HepG2 (cell line): ENCODE measurements at regions not wholly inside any gene's neighbourhood (a gene's known extent, or its start where the extent isn't known, plus 50 kb on each side); places are given as distances from the start of the nearest gene placed in this dataset.

Source experiments
- ATF1 ChIP-seq: IDR thresholded peaks from 2 replicates; pipeline ENCODE4 v1.6.1; 2016; ENCODE audit warnings: mild to moderate bottlenecking, control low read depth
- GLMP ChIP-seq: sonication (generic); formaldehyde crosslinking; IDR thresholded peaks from 2 replicates; pipeline ENCODE4 v1.9.0; 2021; ENCODE audit warnings: missing genetic modification reagents, mild to moderate bottlenecking, borderline replicate concordance
- GMEB2 ChIP-seq: IDR thresholded peaks from 2 replicates; pipeline ENCODE4 v1.6.1; 2016; ENCODE audit warnings: missing biosample characterization, missing genetic modification reagents, low read depth
- HBP1 ChIP-seq: IDR thresholded peaks from 2 replicates; pipeline ENCODE4 v1.6.1; 2016; ENCODE audit warnings: low read depth, control low read depth
- HOXA7 ChIP-seq: sonication (generic); formaldehyde crosslinking; IDR thresholded peaks from 2 replicates; pipeline ENCODE4 v1.8.1; 2022; ENCODE audit warnings: mild to moderate bottlenecking, missing genetic modification reagents, moderate library complexity
- KDM1A ChIP-seq: IDR thresholded peaks from 2 replicates; pipeline ENCODE4 v1.6.1; 2016; ENCODE audit warnings: missing compliant biosample characterization
- MAFK ChIP-seq, 2 experiments: IDR thresholded peaks in 1 of 2; conservative IDR thresholded peaks in 1 of 2; 2 replicates each; pipeline ENCODE4 v1.6.1; 2011; ENCODE audit warnings: improper control_type of control experiment in 2 of 2, low read length in 2 of 2
- MED8 ChIP-seq: sonication (generic); formaldehyde crosslinking; IDR thresholded peaks from 2 replicates; pipeline ENCODE4 v1.8.1; 2023; ENCODE audit warnings: mild to moderate bottlenecking, missing genetic modification reagents; ENCODE audit not compliant: insufficient replicate concordance
- PHF21A ChIP-seq: sonication (generic); formaldehyde crosslinking; IDR thresholded peaks from 2 replicates; pipeline ENCODE4 v1.5.0; 2020; ENCODE audit warnings: mild to moderate bottlenecking, missing genetic modification reagents
- TARDBP ChIP-seq: sonication (generic); formaldehyde crosslinking; IDR thresholded peaks from 2 replicates; pipeline ENCODE4 v1.8.0; 2022; ENCODE audit warnings: mild to moderate bottlenecking, missing genetic modification reagents
- TGIF2 ChIP-seq: IDR thresholded peaks from 2 replicates; pipeline ENCODE4 v1.6.1; 2016; ENCODE audit warnings: control low read depth, missing compliant biosample characterization
- ZBTB21 ChIP-seq: sonication (generic); formaldehyde crosslinking; IDR thresholded peaks from 2 replicates; pipeline ENCODE4 v1.4.0; 2020; ENCODE audit warnings: missing genetic modification reagents
- ZBTB33 ChIP-seq: sonication (generic); formaldehyde crosslinking; IDR thresholded peaks from 2 replicates; pipeline ENCODE4 v1.4.0; 2020; ENCODE audit warnings: missing genetic modification reagents
- ZBTB7B ChIP-seq: sonication (generic); formaldehyde crosslinking; IDR thresholded peaks from 2 replicates; pipeline ENCODE4 v1.4.0; 2020; ENCODE audit warnings: missing genetic modification reagents
- ZMAT5 ChIP-seq: sonication (generic); formaldehyde crosslinking; IDR thresholded peaks from 2 replicates; pipeline ENCODE4 v1.5.0; 2020; ENCODE audit warnings: mild to moderate bottlenecking, low read depth, missing genetic modification reagents, borderline replicate concordance
- ZNF12 ChIP-seq: sonication (generic); formaldehyde crosslinking; IDR thresholded peaks from 2 replicates; pipeline ENCODE4 v1.5.0; 2020; ENCODE audit warnings: missing genetic modification reagents
- ZNF121 ChIP-seq: sonication (generic); formaldehyde crosslinking; IDR thresholded peaks from 2 replicates; pipeline ENCODE4 v1.5.0; 2020; ENCODE audit warnings: mild to moderate bottlenecking, missing genetic modification reagents
- ZNF160 ChIP-seq: sonication (generic); formaldehyde crosslinking; IDR thresholded peaks from 2 replicates; pipeline ENCODE4 v1.8.0; 2022; ENCODE audit warnings: mild to moderate bottlenecking, inconsistent platforms, missing genetic modification reagents
- ZNF547 ChIP-seq: sonication (generic); formaldehyde crosslinking; IDR thresholded peaks from 2 replicates; pipeline ENCODE4 v1.5.1; 2020; ENCODE audit warnings: mild to moderate bottlenecking, missing genetic modification reagents
- ZNF552 ChIP-seq: sonication (generic); formaldehyde crosslinking; IDR thresholded peaks from 2 replicates; pipeline ENCODE4 v1.9.0; 2022; ENCODE audit warnings: missing genetic modification reagents, mild to moderate bottlenecking, borderline replicate concordance
- ZNF644 ChIP-seq: IDR thresholded peaks from 2 replicates; pipeline ENCODE4 v1.6.1; 2016; ENCODE audit warnings: low read depth
- ZNF724P ChIP-seq: sonication (generic); formaldehyde crosslinking; IDR thresholded peaks from 2 replicates; pipeline ENCODE4 v1.8.0; 2022; ENCODE audit warnings: missing genetic modification reagents, borderline replicate concordance
- ZNF773 ChIP-seq: sonication (generic); formaldehyde crosslinking; IDR thresholded peaks from 2 replicates; pipeline ENCODE4 v1.4.0; 2020; ENCODE audit warnings: missing genetic modification reagents, borderline replicate concordance

- TF ChIP-seq GLMP = peak; percentile 95
- peak; percentile 82; the same call in 1 of the 2 replicates for TF ChIP-seq ZMAT5 (CRISPR knock-in tag)
- TF ChIP-seq MAFK (conservative IDR thresholded peaks at IDR 0.05 in 1 of 2, IDR thresholded peaks at IDR 0.05 in 1 of 2; ENCODE audit: low read length in 2 of 2) = no peak
- TF ChIP-seq KDM1A (CRISPR knock-in tag) = 0 out of 2 replicates have a peak, but pooled peaks have one; percentile 59
- peak; percentile 99 for TF ChIP-seq ZNF773 (CRISPR knock-in tag)
- peak; percentile 97 for TF ChIP-seq ZBTB33 (CRISPR knock-in tag)
- peak; percentile 57; the same call in 1 of the 2 replicates for TF ChIP-seq TARDBP (CRISPR knock-in tag)
- peak; percentile 81; the same call in 1 of the 2 replicates for TF ChIP-seq ZBTB21 (CRISPR knock-in tag)
- TF ChIP-seq ZBTB7B (CRISPR knock-in tag) = peak; percentile 87
- TF ChIP-seq ZNF12 (CRISPR knock-in tag) = peak; percentile 92
- TF ChIP-seq TGIF2 (CRISPR knock-in tag) = peak; percentile 96
- peak; percentile 74; the same call in 1 of the 2 replicates for TF ChIP-seq ZNF724P (CRISPR knock-in tag)
- peak; percentile 98 for TF ChIP-seq HBP1
- TF ChIP-seq HOXA7 (CRISPR knock-in tag) = peak; percentile 86; the same call in 1 of the 2 replicates
- no peak for TF ChIP-seq ZNF121 (CRISPR knock-in tag)
- TF ChIP-seq ZNF160 = peak; percentile 97
- TF ChIP-seq GMEB2 = no peak
- TF ChIP-seq ZNF552 = peak; percentile 96; the same call in 1 of the 2 replicates
- peak; percentile 64 for TF ChIP-seq MED8 (CRISPR knock-in tag)
- TF ChIP-seq PHF21A (CRISPR knock-in tag) = no peak
- TF ChIP-seq ATF1 (CRISPR knock-in tag) = no peak
- peak; percentile 93 for TF ChIP-seq ZNF547 (CRISPR knock-in tag)
- TF ChIP-seq ZNF644 = peak; percentile 71; the same call in 1 of the 2 replicates
These were observed 105.0 kb upstream of the PRB2 start (continued) for GRCh38 chr12:11500188-11500860.
